Right ventricle myocardium superior (tissue), 1 donor: ENCODE measurements at regions not wholly inside any gene's neighbourhood (a gene's known extent, or its start where the extent isn't known, plus 50 kb on each side); places are given as distances from the start of the nearest gene placed in this dataset.
A peak's percentile ranks its signal among the peaks of the same experiment; 100 is the strongest.

Experiments
- ATAC-seq: fragments of 200-7000 bp; cut with Tn5 transposase; one replicate; pipeline ENCODE4 v1.9.1; 2020; ENCODE audit warnings: mild to moderate bottlenecking; ENCODE audit not compliant: poor library complexity
- DNase-seq: peaks from one replicate; pipeline ENCODE4 v3.0.0-alpha.2; 2020
- intact Hi-C: fragments of 100-400 bp; cut with DNase I; formaldehyde crosslinking; loops from one replicate; pipeline ENCODE4 v1.11.2; 2022
- donor health status: DM: no; HTN: yes; CAD: no; lungs with severe emphysema.

DNA sequence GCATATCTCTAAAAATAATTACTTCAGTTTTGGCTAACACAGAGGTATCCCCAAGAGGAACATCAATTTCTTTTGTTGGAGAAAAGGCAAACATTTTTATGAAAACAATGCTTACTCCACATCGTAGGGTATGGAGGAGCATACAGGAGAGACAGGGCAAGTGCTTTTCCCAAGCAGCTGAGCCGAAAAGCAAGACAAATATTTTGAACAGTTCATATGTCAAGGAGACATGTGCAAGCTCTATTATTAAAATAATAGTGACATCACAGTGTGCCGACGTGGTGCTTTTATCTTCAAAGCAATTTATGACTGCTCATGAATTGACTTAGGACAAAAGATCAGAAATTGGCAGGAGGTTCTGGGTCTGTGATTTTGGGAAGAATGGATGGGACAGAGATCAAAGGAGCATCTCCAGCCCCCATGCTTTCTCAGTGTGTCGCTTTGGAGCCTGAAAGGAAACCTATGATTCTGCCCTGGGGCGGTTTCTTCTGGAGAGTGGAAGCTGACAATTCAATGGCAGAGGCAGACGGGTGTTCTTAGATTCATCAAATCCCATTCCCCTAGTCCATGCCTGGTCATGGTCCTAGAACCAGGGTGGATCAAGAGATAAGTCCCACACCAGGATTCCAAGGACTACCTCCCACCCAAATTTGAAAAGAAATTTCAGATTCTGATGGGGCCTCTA, 97.1 kb downstream of the JCAD start:
- intact Hi-C loops: no loop called here
- ATAC-seq (no peak), DNase-seq (no peak)

DNA sequence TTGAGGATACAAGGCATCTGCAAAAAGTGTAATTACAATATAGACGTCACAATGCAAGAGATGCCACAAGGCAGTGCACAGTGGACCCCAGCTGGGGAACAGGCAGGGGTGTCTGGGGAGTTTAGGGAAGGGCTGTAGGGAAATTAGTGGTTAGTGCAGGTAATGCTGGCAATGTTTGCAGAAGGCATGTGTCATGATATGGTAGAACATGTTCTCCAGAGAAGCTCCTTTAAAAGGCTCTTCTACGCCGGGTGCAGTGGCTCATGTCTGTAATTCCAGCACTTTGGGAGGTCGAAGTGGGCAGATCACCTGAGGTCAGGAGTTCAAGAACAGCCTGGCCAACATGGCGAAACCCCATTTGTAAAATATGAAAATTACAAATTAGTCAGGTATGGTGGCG, 98.0 kb downstream of the JCAD start:
- intact Hi-C loops: no loop called here
- DNase-seq (no peak), ATAC-seq (no peak)

DNA sequence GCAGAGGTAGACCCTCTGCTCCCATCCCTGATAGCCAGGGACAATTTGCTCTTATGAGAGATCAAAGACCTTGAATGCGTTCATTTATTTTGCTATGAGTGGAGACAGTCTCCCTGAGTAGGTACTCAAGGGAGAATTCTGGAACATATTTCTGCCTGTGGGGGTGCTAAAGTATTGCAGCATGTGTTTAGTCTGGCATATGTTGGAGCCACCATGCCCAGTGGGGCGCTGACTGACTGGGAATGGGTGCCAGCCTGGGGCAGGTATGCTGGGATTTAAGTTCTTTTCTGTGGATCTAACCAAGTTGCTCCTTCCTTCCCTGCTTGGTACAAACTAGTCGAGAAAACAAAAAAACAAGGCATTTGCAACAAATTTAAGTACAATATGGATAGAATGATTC, 99.1 kb downstream of the JCAD start:
- ATAC-seq: no peak

DNA sequence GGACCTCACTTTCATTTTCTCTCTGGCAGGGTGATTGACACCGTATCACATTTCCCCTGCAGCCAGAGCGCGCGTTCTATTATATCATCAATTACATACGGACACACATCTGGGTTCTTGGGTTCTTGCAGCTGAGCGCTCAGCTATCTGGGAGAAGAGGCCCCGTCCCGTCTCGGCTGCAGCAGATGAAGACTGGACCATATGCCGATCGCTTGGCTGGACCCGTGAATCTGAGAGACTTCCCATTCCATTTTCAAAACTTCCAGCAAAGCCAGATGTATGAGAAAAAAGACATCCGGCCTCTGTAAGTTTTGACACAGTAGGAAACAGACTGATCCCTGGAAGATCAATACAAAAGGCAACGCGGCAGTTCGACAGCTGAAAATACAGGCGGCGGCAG, 99.8 kb downstream of the JCAD start:
- ATAC-seq (no peak), DNase-seq (no peak)
- intact Hi-C loops: no loop called here

More for the DNA sequence above, 99.1 kb downstream of the JCAD start:
- intact Hi-C loops: no loop called here
- DNase-seq: no peak

DNA sequence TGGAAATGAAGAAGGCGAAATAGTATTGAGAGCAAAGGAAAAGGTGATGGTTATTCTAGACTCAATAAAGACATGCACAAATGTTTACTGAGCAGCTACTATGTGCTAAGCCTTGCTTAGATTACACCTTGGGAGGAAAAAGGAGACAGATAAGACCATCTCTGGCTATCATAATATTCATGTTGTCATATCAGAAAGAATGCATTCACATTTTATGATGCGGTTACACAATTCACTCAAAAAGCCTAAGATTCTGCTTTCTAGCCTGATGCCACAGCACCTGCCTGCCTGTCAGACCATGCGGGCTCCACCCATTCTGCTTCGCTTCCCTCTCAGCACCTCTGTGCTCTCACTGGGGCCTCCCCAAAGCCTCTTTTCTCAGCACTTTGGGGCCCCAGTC, 100.9 kb downstream of the JCAD start:
- DNase-seq: no peak
- intact Hi-C loops: no loop called here
- ATAC-seq: no peak

DNA sequence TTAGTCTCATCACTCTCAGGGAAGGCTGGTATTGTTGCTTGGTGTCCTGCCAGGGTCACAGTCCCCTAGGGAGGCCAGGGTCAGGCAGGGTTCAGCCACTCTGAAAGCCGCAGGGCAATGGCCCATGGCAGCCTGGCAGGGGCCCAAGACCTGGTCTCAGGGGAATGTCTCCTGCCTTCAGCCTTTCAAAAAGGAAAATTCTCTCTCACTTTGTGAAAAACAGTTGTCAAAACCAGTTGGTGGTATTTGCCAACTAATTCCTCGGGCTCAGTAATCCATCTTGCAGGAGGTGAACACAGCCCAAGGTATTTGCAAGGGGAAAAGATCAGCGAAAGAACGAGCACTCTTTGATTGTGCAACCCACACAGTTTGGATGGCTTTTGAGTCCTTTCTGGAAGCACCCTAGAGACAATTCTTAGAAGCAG, 101.5 kb downstream of the JCAD start:
- peak; percentile 72 for DNase-seq
- intact Hi-C loops: no loop called here
- peak; percentile 55 for ATAC-seq

DNA sequence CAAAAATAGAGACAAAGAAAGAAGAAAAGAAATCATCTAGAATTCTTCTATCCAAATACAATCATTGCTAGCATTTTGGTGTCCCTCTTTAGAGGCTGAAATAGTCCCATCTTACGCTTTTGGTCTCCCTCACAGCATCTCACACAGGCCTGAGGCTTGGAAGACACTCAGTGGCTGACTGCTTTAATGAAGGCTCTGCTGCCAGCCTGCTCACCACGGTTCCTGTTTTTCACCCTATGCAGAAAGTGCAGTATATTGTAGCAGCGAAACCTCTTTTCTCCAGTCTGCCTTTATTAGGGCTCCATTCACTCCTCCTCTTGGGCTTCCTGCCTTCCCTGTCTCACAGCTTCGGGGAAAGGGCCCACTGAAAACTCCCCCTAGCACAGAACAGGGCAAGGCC, 102.2 kb downstream of the JCAD start:
- intact Hi-C loops: no loop called here
- DNase-seq (no peak), ATAC-seq (no peak)

DNA sequence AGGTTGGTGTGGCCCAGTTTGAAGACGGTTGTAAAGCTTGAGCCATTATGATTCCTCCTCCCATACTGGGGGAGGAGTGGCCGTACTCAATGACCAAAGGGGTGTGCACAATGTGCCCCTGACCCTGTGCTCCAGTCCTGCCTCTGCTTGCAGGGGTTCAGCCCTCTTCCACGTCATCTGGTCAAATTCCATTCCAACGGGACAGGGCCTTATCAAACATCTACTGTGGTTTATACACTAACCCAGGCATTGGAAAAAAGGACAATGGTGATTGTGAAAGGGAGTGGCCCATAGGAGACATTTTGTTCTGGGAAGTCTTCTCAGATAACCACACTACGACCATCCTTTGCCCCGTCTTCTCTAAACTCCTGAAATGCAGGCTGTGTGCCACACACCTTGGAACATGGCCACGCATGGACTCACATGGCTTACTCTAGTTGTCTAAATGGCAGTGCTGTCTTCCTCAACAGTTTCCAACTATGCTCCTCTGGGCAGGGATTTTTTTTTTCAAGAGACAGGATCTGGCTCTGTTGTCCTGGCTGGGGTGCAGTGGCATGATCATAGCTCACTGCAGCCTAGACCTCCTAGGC, 103.0 kb downstream of the JCAD start:
- intact Hi-C loops: no loop called here
- DNase-seq: no peak
- no peak for ATAC-seq

DNA sequence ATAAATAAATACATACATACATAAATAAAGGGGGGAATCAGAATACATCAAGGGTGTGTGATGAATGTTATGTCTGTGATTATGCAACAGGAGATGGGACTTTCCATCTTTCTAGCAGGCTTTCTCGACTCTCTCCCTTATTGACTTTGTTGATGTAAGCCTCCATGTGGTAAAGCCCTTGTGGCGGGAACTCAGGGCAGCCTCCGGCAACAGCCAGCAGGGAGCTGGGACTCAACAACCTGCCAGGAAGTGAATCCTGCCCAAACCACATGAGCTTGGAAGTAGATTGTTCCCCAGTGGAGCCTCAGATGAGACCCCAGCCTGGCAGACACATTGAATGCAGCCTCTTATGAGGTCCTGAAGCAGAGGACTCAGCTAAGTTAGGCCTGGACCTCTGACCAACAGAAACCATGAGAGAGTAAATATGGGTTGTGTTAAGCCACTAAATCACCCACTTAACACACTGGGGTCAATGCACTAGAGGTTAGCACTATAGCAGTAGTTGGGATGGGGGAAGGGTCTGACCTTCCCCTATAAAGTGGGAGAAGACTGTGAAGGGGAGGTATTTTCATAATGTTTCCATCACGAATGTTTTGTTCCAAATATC, 104.0 kb downstream of the JCAD start:
- intact Hi-C loops: no loop called here
- no peak for DNase-seq
- no peak for ATAC-seq

DNA sequence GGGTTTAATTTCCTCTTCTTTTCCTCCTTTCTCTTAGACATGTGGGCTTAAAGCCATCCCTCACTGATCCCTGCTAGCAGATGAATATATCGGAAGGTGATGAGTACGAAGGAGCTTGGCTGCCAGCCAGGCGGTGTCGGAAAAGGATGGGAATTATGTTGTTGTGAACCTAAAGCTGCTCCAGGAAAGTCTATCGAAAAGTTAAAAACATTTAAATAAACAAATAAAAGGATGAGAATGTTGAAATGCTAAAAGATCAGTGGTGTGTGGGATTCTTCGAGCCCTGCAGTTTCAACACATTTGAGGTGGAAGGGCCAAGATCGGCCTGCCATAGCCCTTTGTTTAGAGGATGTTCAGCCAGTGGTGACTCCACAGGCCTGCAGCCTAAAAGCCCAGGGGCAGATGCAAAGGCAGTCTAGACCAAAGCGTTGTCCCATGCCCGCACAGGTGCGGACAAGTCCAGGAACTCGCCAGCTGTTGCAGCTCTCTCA, 107.9 kb downstream of the JCAD start:
- DNase-seq: no peak
- intact Hi-C loops: no loop called here
- no peak for ATAC-seq

DNA sequence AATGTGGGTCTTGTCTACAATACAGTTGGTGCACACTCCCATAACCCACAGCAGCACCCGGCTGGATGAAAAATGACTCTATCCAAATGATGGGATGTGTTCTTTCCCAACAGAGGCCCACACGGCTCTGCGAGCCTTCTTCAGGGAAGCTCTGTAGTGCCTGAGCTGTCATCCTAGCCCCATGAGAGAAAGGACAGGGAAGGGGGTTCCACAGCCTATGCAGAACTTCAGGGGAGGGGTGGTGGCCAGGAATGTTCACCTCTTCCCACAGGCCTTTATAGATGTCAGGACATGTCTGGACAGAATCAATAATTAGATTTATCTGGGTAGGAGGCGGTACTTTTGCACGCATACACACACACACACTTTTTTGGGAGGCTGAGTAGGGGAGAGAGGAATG, 109.0 kb downstream of the JCAD start:
- ATAC-seq (no peak), DNase-seq (no peak)
- intact Hi-C loops: no loop called here

DNA sequence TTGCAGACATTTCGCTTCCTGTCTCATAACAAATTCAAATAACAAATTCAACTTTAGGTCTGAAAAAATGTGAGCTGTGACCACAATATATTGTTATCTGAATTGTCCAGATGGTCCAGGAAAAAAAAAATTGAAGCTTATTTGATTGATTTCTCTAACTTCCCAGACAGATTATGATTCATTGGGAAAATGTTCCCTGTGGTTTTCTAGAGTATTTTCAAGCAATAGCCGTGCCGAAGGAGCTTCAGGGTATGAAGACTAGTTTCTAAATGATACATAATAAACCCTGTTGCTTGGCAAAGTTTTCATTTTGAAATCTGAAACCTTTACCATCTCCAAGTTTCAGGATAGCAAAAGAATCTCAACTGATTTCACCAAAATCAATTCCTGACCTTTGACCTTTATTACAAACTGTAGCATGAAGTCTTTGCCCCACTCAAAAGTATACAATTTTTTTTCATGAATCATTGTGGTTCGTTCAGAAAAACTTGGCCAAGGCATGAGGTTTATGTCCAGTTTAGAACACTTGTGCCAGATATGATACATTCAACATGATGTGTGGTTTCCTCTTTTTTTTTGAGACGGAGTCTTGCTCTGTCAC, 109.9 kb downstream of the JCAD start:
- DNase-seq (no peak), ATAC-seq (no peak)
- intact Hi-C loops: no loop called here

DNA sequence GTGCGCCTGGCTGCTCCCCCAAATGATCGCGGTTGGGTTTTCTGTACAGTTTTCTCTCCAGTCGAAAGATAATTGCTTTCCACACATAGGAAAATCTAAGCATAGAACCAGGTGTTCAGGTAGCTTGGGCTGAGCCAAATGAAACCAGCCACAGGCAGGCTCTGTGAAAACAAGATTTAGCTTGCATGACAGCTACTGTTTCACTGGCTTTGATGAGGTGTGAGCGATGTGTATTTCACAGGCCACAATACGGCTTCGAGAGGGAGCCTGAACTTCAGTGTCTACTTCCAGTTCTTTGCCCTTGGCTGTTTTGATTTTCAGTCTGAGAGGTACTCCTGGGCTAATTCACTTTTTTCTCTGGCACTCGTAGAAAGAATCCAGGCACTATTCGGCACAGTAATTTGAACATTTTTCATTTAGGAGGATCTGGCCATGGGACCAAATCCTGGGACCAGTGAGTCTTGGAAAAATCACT, 110.5 kb downstream of the JCAD start:
- DNase-seq (no peak), ATAC-seq (no peak)
- intact Hi-C loops: no loop called here

DNA sequence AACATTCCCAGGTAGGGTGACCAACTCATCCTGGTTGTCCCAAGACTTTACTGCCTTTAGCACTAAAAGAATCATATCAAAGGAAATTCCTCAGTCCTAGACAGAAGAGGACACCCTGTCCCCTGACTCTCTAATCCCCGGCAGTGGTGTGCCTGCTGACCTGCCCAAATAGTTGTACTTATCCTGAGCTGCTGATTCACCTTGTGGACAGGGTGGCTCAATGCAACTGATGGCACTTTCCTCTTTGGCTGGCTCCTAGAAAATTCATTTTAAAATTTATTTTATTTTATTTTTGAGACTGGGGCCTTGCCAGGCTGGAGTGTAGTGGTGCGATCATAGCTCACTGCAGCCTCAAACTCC, 111.7 kb downstream of the JCAD start:
- no peak for DNase-seq
- intact Hi-C loops: no loop called here
- peak; percentile 72 for ATAC-seq

DNA sequence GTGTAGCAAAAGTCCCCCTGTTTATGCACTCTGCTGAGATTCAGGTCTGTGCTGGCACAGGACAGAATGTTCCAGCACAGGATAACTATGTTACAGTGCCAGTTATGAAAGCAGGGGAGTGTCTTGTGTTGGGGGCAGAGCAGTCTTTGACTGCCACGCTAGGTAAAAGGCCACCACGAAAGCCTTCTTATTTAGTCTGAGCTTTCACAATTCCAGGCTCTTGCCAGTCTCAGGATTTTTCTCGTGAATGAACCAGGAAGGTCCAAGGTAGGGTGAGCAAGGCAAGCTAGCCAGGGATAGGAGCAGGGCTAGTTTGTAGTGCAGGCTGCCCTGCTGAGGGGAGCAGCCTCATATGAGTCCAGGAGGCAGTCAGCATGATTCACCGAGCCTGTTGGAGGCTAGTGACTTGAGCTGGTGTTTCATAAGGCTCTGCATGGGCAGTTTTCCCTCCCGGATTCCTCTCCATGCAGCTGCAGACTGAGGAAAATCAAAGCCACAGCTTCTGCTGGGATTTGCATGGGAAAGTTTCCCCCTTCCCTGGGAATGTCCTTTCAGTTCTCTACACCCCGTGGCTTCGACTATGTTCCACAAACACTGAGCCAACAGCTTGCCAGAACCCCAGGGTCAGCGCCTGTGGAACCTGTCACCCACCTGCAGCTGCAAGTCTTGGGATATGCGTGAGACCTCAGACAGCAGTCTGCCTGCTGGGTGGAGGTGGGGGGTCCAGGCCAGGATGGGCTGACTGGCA, 112.3 kb downstream of the JCAD start:
- ATAC-seq: peak; percentile 89
- intact Hi-C loops: no loop called here

DNA sequence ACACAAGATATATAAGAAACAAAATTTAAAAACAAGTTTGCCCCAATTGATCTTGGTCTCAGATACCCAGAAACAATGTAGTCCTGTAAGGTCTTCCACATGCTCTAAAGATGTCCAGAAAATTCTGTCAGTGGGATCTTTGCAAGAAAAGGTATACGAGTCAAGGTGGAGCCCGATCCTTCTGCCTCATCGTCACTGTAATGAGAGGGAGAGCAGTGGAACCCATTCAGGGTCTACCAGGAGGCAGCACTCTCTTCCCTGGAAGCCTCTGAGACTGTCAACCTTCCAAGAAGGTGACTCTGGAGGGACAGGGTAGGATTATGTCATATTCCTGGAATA, 112.8 kb downstream of the JCAD start:
- intact Hi-C loops: no loop called here
- ATAC-seq (no peak), DNase-seq (no peak)

More for the DNA sequence above, 112.3 kb downstream of the JCAD start:
- peak; percentile 45 for DNase-seq

DNA sequence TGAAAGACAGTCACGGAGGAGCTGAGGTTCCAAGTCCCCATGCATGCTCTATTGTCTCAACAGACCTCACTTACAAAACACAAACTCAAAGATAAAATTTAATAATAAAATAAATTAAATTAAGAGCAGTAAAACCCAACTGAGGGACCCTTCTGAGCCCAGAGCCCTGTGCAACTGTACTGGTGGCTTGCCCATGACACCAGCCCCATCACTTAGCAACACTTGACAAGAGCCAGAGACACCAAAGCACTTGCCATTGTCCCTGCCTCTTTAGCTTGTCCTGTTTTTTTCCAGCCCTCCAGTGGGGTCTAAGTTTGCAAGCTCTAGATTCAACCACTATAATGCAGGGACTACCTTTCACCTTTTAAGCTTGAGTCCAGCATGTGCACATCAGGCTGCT, 117.9 kb downstream of the JCAD start:
- ATAC-seq (no peak), DNase-seq (no peak)
- intact Hi-C loops: no loop called here

DNA sequence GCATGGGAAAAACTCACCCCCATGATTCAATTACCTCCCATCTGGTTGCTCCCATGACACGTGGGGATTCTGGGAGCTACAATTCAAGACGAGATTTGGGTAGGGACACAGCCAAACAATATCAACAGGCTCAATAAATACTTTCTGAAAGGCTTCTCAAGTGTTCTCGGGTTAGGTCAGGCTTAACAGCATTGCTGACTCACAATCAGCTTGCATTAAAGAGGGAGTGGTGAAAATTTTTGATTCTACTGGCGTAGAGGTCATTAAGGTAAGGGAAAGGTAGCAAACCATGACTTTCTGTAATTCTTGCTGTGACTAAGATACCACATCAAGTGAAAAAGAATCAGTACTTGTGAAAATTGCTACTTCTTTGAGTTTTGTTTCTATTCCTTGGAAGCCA, 126.4 kb downstream of the JCAD start:
- ATAC-seq: no peak
- intact Hi-C loops: no loop called here
- no peak for DNase-seq

DNA sequence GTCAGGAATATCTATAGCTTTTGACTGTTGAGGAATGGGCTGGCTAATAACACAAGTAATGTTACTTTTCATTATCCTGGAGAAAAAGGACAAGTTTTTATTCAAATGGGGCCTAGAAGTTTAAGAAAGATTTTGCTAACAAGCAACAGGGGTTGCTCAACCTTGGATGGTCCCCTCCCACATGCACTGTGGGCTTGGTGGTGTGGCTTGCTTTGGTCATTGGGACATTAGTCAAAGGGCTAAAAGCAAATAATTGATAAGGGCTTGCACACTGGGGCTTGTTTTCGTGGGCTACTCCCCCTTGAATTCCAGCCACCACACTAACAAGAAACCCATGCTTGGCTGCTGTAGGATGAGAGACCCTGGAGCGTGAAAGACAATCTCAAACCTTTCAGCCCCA, 127.6 kb downstream of the JCAD start:
- DNase-seq: no peak
- no peak for ATAC-seq
- intact Hi-C loops: no loop called here
